ENCODE measurements at regions not wholly inside any gene's neighbourhood (a gene's known extent, or its start where the extent isn't known, plus 50 kb on each side); places are given as distances from the start of the nearest gene placed in this dataset.
"Not testable (repeated sequence)": the region's sequence is repeated elsewhere in the genome, so short reads cannot be mapped to it uniquely, and the experiment has no call there.

- CTCF ChIA-PET; POLR2A ChIA-PET; H3K4me1 ChIP-seq (ENCODE audit: control extremely low read depth in 1 of 4, control insufficient read depth in 4 of 4, insufficient read depth in 4 of 4, low read length in 3 of 4); H3K27ac ChIP-seq (ENCODE audit: insufficient read depth in 1 of 2, low read depth in 1 of 2, low read length in 2 of 2, poor library complexity in 1 of 2, severe bottlenecking in 2 of 2); H3K4me3 ChIP-seq (ENCODE audit: control insufficient read depth in 1 of 7, extremely low read depth in 1 of 7, insufficient read depth in 4 of 7, low read depth in 2 of 7, low read length in 6 of 7); DNase-seq; H3K9me3 ChIP-seq (ENCODE audit: control extremely low read depth in 1 of 5, control insufficient read depth in 4 of 5, insufficient read depth in 2 of 5, low read depth in 1 of 5, low read length in 4 of 5); H3K36me3 ChIP-seq (ENCODE audit: control insufficient read depth in 4 of 4, insufficient read depth in 4 of 4, low read length in 3 of 4); H3K27me3 ChIP-seq (replicated peaks in 2 of 5; ENCODE audit: control insufficient read depth in 4 of 5, insufficient read depth in 5 of 5, low read length in 4 of 5): not testable (repeated sequence)
- no CpG with 5 or more reads among the region's 11 CpGs for WGBS (ENCODE audit: insufficient coverage)
These were observed 116.2 kb upstream of the FAM20C start for GRCh38 chr7:76202-76601.

DNA sequence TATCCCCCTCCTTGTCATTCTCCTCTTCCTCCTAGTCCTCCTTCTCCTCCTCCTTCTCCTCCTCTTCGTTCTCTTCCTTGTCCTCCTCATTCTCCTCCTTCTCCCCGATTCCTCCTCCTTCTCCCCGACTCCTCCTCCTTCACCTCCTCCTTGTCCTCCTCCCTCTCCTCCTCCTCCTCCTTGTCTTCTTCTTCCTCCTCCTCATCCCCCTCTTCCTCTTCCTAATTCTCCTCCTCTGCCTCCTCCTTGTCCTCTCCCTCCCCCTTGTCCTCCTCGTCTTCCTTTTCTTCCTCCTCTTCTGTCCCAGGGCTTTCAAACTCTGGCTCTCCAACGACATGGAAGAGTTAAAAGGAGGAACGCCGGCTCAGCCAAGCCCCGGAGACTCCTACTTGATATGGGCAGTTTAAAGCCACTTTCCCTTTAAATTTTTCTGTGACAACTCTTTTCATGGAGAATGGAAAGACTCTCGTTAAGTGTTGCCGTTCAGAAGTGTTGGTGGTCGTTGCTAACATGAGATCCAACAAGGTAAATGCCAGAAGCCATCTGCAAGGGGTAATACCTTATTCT lies 115.5 kb upstream of the FAM20C start:
- H3K4me1 ChIP-seq (ENCODE audit: control extremely low read depth in 1 of 4, control insufficient read depth in 4 of 4, insufficient read depth in 4 of 4, low read length in 3 of 4); POLR2A ChIA-PET; CTCF ChIA-PET; H3K9me3 ChIP-seq (ENCODE audit: control extremely low read depth in 1 of 5, control insufficient read depth in 4 of 5, insufficient read depth in 2 of 5, low read depth in 1 of 5, low read length in 4 of 5); DNase-seq; H3K27ac ChIP-seq (ENCODE audit: insufficient read depth in 1 of 2, low read depth in 1 of 2, low read length in 2 of 2, poor library complexity in 1 of 2, severe bottlenecking in 2 of 2); H3K36me3 ChIP-seq (ENCODE audit: control insufficient read depth in 4 of 4, insufficient read depth in 4 of 4, low read length in 3 of 4); H3K27me3 ChIP-seq (replicated peaks in 2 of 5; ENCODE audit: control insufficient read depth in 4 of 5, insufficient read depth in 5 of 5, low read length in 4 of 5); H3K4me3 ChIP-seq (ENCODE audit: control insufficient read depth in 1 of 7, extremely low read depth in 1 of 7, insufficient read depth in 4 of 7, low read depth in 2 of 7, low read length in 6 of 7): not testable (repeated sequence)
- WGBS (ENCODE audit: insufficient coverage), result 72% methylated on average over 2 of the region's 11 CpGs

- H3K4me1 ChIP-seq (ENCODE audit: control extremely low read depth in 1 of 4, control insufficient read depth in 4 of 4, insufficient read depth in 4 of 4, low read length in 3 of 4); POLR2A ChIA-PET; H3K4me3 ChIP-seq (ENCODE audit: control insufficient read depth in 1 of 7, extremely low read depth in 1 of 7, insufficient read depth in 4 of 7, low read depth in 2 of 7, low read length in 6 of 7); CTCF ChIA-PET; H3K9me3 ChIP-seq (ENCODE audit: control extremely low read depth in 1 of 5, control insufficient read depth in 4 of 5, insufficient read depth in 2 of 5, low read depth in 1 of 5, low read length in 4 of 5); H3K27me3 ChIP-seq (replicated peaks in 2 of 5; ENCODE audit: control insufficient read depth in 4 of 5, insufficient read depth in 5 of 5, low read length in 4 of 5); H3K27ac ChIP-seq (ENCODE audit: insufficient read depth in 1 of 2, low read depth in 1 of 2, low read length in 2 of 2, poor library complexity in 1 of 2, severe bottlenecking in 2 of 2); DNase-seq; H3K36me3 ChIP-seq (ENCODE audit: control insufficient read depth in 4 of 4, insufficient read depth in 4 of 4, low read length in 3 of 4): not testable (repeated sequence)
- WGBS (ENCODE audit: insufficient coverage), result no CpG with 5 or more reads among the region's 7 CpGs
These were observed 113.5 kb upstream of the FAM20C start for GRCh38 chr7:78862-79261.

GRCh38 chr7:79400-80055 lies 112.8 kb upstream of the FAM20C start:
- WGBS (ENCODE audit: insufficient coverage), result 100% methylated on average over 5 of the region's 15 CpGs
- CTCF ChIA-PET; H3K36me3 ChIP-seq (ENCODE audit: control insufficient read depth in 4 of 4, insufficient read depth in 4 of 4, low read length in 3 of 4); POLR2A ChIA-PET; DNase-seq; H3K4me1 ChIP-seq (ENCODE audit: control extremely low read depth in 1 of 4, control insufficient read depth in 4 of 4, insufficient read depth in 4 of 4, low read length in 3 of 4); H3K9me3 ChIP-seq (ENCODE audit: control extremely low read depth in 1 of 5, control insufficient read depth in 4 of 5, insufficient read depth in 2 of 5, low read depth in 1 of 5, low read length in 4 of 5); H3K27me3 ChIP-seq (replicated peaks in 2 of 5; ENCODE audit: control insufficient read depth in 4 of 5, insufficient read depth in 5 of 5, low read length in 4 of 5); H3K4me3 ChIP-seq (ENCODE audit: control insufficient read depth in 1 of 7, extremely low read depth in 1 of 7, insufficient read depth in 4 of 7, low read depth in 2 of 7, low read length in 6 of 7); H3K27ac ChIP-seq (ENCODE audit: insufficient read depth in 1 of 2, low read depth in 1 of 2, low read length in 2 of 2, poor library complexity in 1 of 2, severe bottlenecking in 2 of 2): not testable (repeated sequence)

DNA sequence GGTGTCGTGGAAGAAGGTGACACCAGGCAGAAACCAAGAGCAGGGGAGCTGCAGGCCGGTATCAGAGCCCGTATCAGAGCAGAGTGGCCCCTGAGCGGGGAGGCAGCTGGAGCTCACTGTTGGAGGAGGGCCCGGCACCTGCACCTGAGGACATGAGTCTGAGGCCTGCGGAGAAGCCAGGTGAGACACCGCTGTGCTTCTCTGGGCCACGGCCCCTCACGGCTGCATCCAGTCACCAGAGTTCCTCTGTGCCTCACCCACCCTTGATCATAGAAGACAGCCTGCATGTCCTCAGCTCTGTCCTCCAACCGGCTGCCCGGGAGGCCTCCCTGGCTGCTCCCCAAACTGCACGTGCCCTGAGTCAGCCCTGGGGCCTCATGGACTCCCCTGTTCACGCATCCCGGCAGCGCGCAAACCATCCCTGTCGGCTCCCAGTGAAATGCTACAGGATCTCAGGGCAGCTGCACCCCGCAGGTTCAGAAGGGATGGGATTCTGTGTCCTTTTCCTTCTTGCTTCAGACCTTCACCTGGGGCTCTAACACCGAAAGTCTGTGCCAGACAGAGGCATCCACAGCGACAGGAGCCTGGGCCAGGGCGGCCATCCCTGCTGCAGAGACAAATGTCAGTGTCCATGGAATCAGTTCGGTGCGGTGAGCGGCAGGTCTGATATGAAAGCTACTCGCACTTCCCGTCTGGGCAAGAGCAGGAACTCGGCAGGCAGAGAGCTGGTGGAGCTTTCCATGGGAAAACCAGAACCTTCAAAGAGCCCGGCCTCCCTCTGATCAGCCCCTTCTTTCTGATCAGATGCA lies 111.9 kb upstream of the FAM20C start:
- H3K4me1 ChIP-seq (ENCODE audit: control extremely low read depth in 1 of 4, control insufficient read depth in 4 of 4, insufficient read depth in 4 of 4, low read length in 3 of 4), result no peaks in the 10 kb centered on the region
- no peaks in the 10 kb centered on the region for H3K27me3 ChIP-seq (replicated peaks in 2 of 5; ENCODE audit: control insufficient read depth in 4 of 5, insufficient read depth in 5 of 5, low read length in 4 of 5)
- no peak for DNase-seq
- ChIA-PET POLR2A (no interaction called here), CTCF (no interaction called here)
- no peaks in the 10 kb centered on the region for H3K36me3 ChIP-seq (ENCODE audit: control insufficient read depth in 4 of 4, insufficient read depth in 4 of 4, low read length in 3 of 4)
- 98% methylated on average over 28 of the region's 28 CpGs for WGBS (ENCODE audit: insufficient coverage)
- no peaks in the 10 kb centered on the region for H3K9me3 ChIP-seq (ENCODE audit: control extremely low read depth in 1 of 5, control insufficient read depth in 4 of 5, insufficient read depth in 2 of 5, low read depth in 1 of 5, low read length in 4 of 5)
- H3K4me3 ChIP-seq (ENCODE audit: control insufficient read depth in 1 of 7, extremely low read depth in 1 of 7, insufficient read depth in 4 of 7, low read depth in 2 of 7, low read length in 6 of 7), result no peak overlapping the region
- H3K27ac ChIP-seq (ENCODE audit: insufficient read depth in 1 of 2, low read depth in 1 of 2, low read length in 2 of 2, poor library complexity in 1 of 2, severe bottlenecking in 2 of 2), result no peak overlapping the region

GRCh38 chr7:81068-81925 lies 111.1 kb upstream of the FAM20C start:
- 91% methylated on average over 20 of the region's 23 CpGs for WGBS (ENCODE audit: insufficient coverage)
- no peaks in the 10 kb centered on the region for H3K4me1 ChIP-seq (ENCODE audit: control extremely low read depth in 1 of 4, control insufficient read depth in 4 of 4, insufficient read depth in 4 of 4, low read length in 3 of 4)

More at GRCh38 chr7:81068-81925, 111.1 kb upstream of the FAM20C start:
- H3K36me3 ChIP-seq (ENCODE audit: control insufficient read depth in 4 of 4, insufficient read depth in 4 of 4, low read length in 3 of 4), result no peaks in the 10 kb centered on the region
- H3K27ac ChIP-seq (ENCODE audit: insufficient read depth in 1 of 2, low read depth in 1 of 2, low read length in 2 of 2, poor library complexity in 1 of 2, severe bottlenecking in 2 of 2), result no peak overlapping the region
- H3K9me3 ChIP-seq (ENCODE audit: control extremely low read depth in 1 of 5, control insufficient read depth in 4 of 5, insufficient read depth in 2 of 5, low read depth in 1 of 5, low read length in 4 of 5), result no peaks in the 10 kb centered on the region
- no peak for DNase-seq
- H3K4me3 ChIP-seq (ENCODE audit: control insufficient read depth in 1 of 7, extremely low read depth in 1 of 7, insufficient read depth in 4 of 7, low read depth in 2 of 7, low read length in 6 of 7), result no peak overlapping the region
- CTCF ChIA-PET, result interaction anchor here (0.7 kb wide), 1 partner anchor 16 kb away, joined by 3 read pairs; no protein-coding TSS in a partner anchor
- POLR2A ChIA-PET, result no interaction called here
- H3K27me3 ChIP-seq (replicated peaks in 2 of 5; ENCODE audit: control insufficient read depth in 4 of 5, insufficient read depth in 5 of 5, low read length in 4 of 5), result no peaks in the 10 kb centered on the region
